HCT116 (cell line): ENCODE measurements at regions not wholly inside any gene's neighbourhood (a gene's known extent, or its start where the extent isn't known, plus 50 kb on each side); places are given as distances from the start of the nearest gene placed in this dataset.

Experiments
- CEBPB ChIP-seq: IDR thresholded peaks from 2 replicates; pipeline ENCODE4 v1.6.1; 2012; ENCODE audit warnings: low read depth
- CTCF ChIP-seq, 3 experiments: fragments of 200-600 bp in 1 of 3; sonication (generic) in 1 of 3; IDR thresholded peaks in 2 of 3; conservative IDR thresholded peaks in 1 of 3; 2 replicates each; pipeline ENCODE4 v1.5.1; 2012 to 2017; ENCODE audit warnings: low read depth in 2 of 3, low read length in 2 of 3, antibody characterized with exemption in 1 of 3, borderline replicate concordance in 1 of 3, control low read depth in 1 of 3, mild to moderate bottlenecking in 1 of 3, mixed read lengths in 1 of 3, mixed run types in 1 of 3, moderate library complexity in 1 of 3; ENCODE audit not compliant: insufficient read depth in 1 of 3
- EZH2 ChIP-seq: fragments of 200-600 bp; sonication (generic); IDR thresholded peaks from 2 replicates; pipeline ENCODE4 v1.6.1; 2017; ENCODE audit warnings: antibody characterized with exemption, mixed run types
- POLR2A ChIP-seq: IDR thresholded peaks from 2 replicates; pipeline ENCODE4 v1.7.0; 2011; ENCODE audit warnings: borderline replicate concordance; ENCODE audit not compliant: insufficient read depth, insufficient read length; ENCODE audit errors: extremely low read depth
- POLR2AphosphoS5 ChIP-seq: IDR thresholded peaks from 2 replicates; pipeline ENCODE4 v1.6.1; 2011; ENCODE audit warnings: mild to moderate bottlenecking, low read depth, low read length, moderate library complexity
- RAD21 ChIP-seq: IDR thresholded peaks from 2 replicates; pipeline ENCODE4 v1.6.1; 2012; ENCODE audit warnings: low read depth, mild to moderate bottlenecking
- SIN3A ChIP-seq: IDR thresholded peaks from 2 replicates; pipeline ENCODE4 v1.6.1; 2012; ENCODE audit warnings: low read depth
- SP1 ChIP-seq: IDR thresholded peaks from 2 replicates; pipeline ENCODE4 v1.6.1; 2012; ENCODE audit warnings: low read depth
- TCF7L2 ChIP-seq: IDR thresholded peaks from 2 replicates; pipeline ENCODE4 v1.7.0; 2011; ENCODE audit warnings: borderline replicate concordance, inconsistent platforms; ENCODE audit not compliant: insufficient read depth, insufficient read length; ENCODE audit errors: extremely low read depth
- YY1 ChIP-seq: IDR thresholded peaks from 2 replicates; pipeline ENCODE4 v1.6.1; 2011; ENCODE audit warnings: low read length, low read depth, moderate library complexity, mild to moderate bottlenecking; ENCODE audit not compliant: insufficient replicate concordance; ENCODE audit errors: extremely low read depth
- ZNF274 ChIP-seq: fragments of 200-500 bp; sonication (Bioruptor generic); IDR thresholded peaks from 2 replicates; pipeline ENCODE4 v1.6.1; 2014; ENCODE audit warnings: mild to moderate bottlenecking, low read depth, low read length, inconsistent platforms
- TF ChIP-seq, protein P1 (sequence below): IDR thresholded peaks from 2 replicates; pipeline ENCODE4 v1.6.1; 2012; ENCODE audit warnings: low read depth

GRCh38 chr2:52918551-52918950, 849.1 kb upstream of the CHAC2 start:
- TF ChIP-seq RAD21 = no peak
- TF ChIP-seq CTCF (IDR thresholded peaks at IDR 0.05 in 2 of 3, conservative IDR thresholded peaks at IDR 0.05 in 1 of 3; ENCODE audit: borderline replicate concordance in 1 of 3, insufficient read depth in 1 of 3, low read depth in 2 of 3, low read length in 2 of 3) = no peak
- no peak for TF ChIP-seq POLR2A
- TF ChIP-seq, protein P1, sequence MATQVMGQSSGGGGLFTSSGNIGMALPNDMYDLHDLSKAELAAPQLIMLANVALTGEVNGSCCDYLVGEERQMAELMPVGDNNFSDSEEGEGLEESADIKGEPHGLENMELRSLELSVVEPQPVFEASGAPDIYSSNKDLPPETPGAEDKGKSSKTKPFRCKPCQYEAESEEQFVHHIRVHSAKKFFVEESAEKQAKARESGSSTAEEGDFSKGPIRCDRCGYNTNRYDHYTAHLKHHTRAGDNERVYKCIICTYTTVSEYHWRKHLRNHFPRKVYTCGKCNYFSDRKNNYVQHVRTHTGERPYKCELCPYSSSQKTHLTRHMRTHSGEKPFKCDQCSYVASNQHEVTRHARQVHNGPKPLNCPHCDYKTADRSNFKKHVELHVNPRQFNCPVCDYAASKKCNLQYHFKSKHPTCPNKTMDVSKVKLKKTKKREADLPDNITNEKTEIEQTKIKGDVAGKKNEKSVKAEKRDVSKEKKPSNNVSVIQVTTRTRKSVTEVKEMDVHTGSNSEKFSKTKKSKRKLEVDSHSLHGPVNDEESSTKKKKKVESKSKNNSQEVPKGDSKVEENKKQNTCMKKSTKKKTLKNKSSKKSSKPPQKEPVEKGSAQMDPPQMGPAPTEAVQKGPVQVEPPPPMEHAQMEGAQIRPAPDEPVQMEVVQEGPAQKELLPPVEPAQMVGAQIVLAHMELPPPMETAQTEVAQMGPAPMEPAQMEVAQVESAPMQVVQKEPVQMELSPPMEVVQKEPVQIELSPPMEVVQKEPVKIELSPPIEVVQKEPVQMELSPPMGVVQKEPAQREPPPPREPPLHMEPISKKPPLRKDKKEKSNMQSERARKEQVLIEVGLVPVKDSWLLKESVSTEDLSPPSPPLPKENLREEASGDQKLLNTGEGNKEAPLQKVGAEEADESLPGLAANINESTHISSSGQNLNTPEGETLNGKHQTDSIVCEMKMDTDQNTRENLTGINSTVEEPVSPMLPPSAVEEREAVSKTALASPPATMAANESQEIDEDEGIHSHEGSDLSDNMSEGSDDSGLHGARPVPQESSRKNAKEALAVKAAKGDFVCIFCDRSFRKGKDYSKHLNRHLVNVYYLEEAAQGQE = no peak
- no peak for TF ChIP-seq EZH2
- TF ChIP-seq CEBPB = no peak
- no peak for TF ChIP-seq ZNF274
- no peak for TF ChIP-seq TCF7L2
- TF ChIP-seq SIN3A = no peak
- TF ChIP-seq SP1 = no peak
- TF ChIP-seq YY1 = no peak
- TF ChIP-seq POLR2AphosphoS5 = no peak
